Urothelium cell line (cell line): ENCODE measurements at regions not wholly inside any gene's neighbourhood (a gene's known extent, or its start where the extent isn't known, plus 50 kb on each side); places are given as distances from the start of the nearest gene placed in this dataset.
A peak's percentile ranks its signal among the peaks of the same experiment; 100 is the strongest.

Source experiments
- DNase-seq: peaks from one replicate; pipeline ENCODE4 v3.0.0; 2011; ENCODE audit warnings: low spot score, mixed read lengths
- FAIRE-seq: peaks from 2 replicates; lab custom pipeline; 2011; peaks lifted over from hg19 to GRCh38; lab: Jason Lieb, UNC

DNA sequence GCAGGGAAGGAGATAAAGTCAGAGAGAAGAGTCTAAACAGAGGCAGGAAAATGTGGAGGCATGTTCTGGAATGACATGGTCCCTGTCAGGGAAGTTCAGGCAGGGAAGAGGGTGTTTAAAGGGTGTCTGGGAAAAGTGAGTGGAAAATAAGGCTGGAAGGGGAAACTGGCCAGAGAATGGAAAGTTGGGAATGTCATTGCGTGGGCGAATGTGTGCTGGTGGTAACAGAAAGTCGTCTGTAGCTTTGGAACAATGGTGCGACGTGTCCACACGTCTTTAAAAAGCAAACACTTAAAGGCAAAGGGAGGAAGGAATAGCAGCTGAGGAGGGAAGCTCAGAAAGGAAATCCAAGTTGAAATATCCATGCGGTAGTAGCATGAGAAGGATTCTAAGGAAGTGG, 469.5 kb upstream of the SALL3 start:
- DNase-seq (no peak), FAIRE-seq (no peak)

GRCh38 chr18:78510636-78511035, 469.0 kb upstream of the SALL3 start:
- DNase-seq (no peak), FAIRE-seq (no peak)

GRCh38 chr18:78511666-78512601, 467.7 kb upstream of the SALL3 start:
- DNase-seq: no peak

GRCh38 chr18:78514910-78515670, 464.5 kb upstream of the SALL3 start:
- DNase-seq (no peak), FAIRE-seq (no peak)

More at GRCh38 chr18:78511666-78512601, 467.7 kb upstream of the SALL3 start:
- FAIRE-seq: no peak

DNA sequence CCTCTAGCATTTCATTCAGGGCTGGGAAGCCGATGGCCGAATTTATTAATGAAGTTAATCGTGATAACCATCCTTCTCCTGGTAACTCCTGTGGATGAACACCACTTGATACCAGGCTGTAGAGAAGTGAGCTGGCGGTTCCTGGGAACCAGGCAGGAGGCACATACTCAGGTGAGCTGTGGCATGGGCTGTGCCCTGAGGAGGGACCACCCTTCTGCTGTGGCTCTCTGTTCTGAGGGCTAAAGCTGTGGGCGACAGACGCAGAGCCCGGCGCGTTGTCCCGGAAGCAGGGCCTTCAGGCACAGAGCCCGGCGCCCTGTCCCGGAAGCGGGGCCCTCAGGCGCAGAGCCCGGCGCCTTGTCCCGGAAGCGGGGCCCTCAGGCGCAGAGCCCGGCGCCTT, 462.3 kb upstream of the SALL3 start:
- FAIRE-seq: no peak

DNA sequence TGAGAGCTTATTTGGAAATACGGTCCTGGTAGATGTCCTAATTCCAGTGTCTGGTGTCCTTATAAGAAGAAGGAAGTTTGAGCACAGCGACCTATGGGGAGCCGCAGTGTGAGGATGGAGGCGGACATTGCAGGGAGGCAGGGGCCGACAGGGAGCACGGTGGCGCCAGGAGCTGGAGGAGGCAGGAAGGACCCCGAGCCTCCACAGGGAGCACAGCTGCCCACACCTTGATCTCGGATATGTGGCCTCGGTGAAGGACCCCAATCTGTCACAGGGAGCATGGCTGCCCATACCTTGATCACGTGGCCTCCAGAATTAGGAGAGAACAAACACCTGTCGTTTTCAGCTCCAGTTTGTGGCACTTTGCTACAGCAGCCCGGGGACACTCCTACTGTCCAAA, 461.6 kb upstream of the SALL3 start:
- DNase-seq (no peak), FAIRE-seq (no peak)

More for the DNA sequence above, 462.3 kb upstream of the SALL3 start:
- no peak for DNase-seq

DNA sequence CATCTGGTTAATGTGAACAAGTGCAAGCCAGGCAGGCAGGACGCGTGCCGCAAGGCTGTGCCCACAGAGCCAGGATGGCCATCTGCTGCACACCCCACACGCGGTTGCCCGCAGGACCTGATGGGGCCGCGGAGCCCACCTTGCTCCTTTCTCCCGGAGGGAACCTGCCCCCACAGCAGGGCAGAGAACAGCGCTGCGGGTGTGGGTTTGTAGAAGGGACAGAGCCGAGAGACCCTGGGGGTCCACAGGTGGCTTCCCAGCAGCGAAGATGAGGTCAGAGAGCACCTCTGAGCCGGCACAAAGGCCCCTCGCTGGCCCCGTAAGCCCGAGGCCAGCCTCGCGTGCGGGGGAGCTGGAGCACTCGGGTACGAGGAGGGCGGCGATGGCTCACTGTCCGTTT, 460.8 kb upstream of the SALL3 start:
- FAIRE-seq (no peak), DNase-seq (no peak)

DNA sequence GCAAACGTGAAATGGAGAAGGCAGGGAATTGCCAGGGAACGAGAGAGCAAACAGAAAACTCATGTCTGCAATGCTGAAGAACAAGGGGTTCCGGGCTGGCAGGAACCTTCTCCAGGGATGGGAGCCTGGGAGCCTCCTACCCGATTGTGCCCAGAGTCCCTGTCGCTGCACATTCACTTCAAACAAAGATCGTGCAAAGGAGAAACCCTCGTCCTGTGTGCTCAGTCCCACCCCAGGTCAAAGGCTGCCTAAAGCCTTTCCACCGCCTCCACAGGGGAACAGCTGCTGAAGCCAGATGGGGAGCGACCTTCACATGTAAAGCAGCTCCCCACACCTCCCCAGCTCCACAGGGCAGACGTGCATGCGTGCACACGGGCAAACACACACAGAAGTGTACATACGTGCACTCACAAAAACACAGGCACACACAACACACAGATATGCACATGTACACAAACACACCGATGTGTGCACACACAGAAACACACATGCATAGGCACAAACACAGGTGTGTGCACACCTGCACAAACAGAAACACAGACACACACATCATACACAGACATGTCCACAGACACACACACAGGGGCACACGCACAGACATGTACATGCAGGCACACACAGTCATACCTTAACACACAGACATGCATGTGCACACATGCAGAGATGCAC, 460.1 kb upstream of the SALL3 start:
- FAIRE-seq (peak; percentile 81), DNase-seq (no peak)

DNA sequence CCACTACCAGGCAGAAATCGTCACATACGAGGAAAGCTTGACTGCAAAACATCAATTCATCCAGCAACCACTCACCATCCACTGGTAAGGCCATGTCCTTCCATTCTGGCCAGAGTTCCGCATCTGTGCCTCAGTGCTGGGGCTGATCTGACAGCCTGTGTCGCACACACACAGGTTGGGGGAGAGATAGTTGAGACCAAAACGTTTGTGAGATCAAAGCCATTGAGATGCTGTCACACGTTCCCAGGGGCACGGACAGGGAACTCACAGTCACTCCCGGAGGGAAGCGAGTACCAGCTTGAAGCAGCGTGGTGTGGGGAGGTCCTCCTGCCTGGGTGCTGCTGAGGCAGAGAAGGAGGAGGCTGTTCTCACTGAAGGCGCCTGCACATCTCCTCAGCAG, 458.5 kb upstream of the SALL3 start:
- DNase-seq: no peak
- FAIRE-seq: no peak

- DNase-seq (no peak), FAIRE-seq (no peak)
Measured at GRCh38 chr18:78521744-78522143, 457.9 kb upstream of the SALL3 start.

GRCh38 chr18:78522507-78522906, 457.1 kb upstream of the SALL3 start:
- FAIRE-seq (no peak), DNase-seq (no peak)

GRCh38 chr18:78523850-78524249, 455.8 kb upstream of the SALL3 start:
- FAIRE-seq (no peak), DNase-seq (no peak)

GRCh38 chr18:78525366-78526111, 454.1 kb upstream of the SALL3 start:
- no peak for DNase-seq
- no peak for FAIRE-seq

DNA sequence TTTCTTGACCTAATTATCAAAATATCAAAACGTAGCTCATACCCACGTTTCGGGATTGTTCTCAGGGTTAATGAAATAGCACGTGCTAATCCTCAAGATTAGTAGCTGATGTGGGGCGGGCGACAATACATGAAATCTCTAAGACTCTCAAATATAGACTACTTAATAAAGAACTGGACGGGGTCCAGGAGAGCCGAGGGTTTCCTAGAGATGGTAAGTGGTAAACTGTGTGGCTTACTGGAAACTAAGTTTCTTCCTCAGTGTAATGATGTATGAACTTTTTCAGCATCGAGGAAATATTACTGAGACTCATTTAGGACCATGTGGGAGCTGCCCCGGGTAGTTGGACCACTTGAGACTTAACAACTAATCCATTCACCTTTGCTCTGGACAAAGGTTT, 453.3 kb upstream of the SALL3 start:
- FAIRE-seq (no peak), DNase-seq (no peak)

DNA sequence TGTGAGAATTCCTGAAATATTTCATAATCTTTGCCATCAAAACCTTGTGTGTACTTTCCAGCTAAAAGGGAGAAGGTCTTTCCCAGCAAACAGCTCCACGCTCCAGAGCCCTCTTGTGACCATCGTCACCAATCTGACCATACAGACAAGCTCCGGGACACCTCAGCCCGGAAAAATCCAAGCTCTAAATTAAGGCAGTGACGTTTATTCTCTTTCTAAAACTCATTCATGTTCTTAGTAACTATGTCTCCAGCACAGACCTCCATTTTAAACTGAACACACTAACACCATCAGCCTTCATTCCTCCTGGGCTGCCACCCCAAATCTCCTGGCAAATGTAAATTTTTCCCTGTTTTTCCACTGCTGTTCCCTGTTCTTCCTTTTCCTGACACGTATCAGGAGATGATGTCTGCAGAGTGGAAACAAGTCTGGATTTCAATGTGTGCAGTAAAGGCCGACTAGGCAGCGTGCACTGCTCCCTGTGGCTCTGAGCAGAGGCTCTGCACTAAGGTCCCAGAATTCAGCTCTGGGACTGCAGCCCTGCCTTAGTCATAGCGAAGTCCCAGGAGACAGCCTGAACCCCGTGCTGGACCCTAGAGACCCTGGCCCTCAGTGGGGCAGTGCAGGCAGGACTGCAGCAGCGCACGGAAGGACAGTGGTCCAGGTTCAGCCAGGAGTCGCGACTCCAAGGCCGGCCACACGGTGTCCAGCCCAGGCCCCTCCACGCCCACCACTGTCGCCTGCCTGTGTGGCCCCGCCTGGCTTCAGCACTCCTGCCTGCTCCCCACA, 452.5 kb upstream of the SALL3 start:
- DNase-seq (no peak), FAIRE-seq (no peak)

DNA sequence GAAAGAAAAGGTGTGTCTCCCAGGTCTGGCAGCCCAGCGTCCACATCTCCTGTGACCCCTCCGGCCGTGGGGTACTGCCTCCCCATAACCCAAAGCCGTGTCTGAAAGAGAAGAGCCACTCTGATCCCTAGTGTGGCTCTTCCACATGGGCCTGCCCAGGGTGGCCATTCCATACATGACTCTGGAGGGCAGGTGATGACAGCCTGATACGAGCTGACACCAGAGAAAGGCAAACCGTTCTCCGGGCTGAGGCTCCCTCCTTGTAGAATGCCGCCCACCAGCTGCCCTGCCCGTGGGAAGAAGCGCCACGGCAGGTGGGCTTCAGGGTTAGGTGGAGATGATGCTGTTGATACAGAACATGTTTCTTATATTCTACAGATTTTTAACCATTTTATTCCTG, 451.6 kb upstream of the SALL3 start:
- FAIRE-seq (no peak), DNase-seq (no peak)

GRCh38 chr18:78528411-78529258, 451.0 kb upstream of the SALL3 start:
- FAIRE-seq: no peak
- peak; percentile 46 for DNase-seq

DNA sequence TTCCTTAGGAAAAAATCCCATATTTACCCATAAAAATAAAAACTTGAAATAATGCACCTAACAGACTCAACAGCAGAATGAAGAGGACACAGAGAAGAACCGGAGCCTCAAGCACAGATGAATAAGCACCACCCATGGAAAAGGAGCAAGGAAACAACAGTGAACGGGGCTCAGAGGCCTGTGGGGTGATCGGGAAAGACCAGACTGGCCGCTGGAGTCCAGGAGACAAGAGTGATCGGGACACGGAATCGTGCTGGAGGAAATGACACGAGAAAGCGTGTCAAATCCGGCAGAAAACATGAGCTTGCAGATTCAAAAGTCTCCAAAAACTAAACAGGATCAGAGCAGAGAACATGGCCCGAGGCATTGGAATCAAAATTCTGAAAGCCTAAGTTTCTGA, 448.0 kb upstream of the SALL3 start:
- DNase-seq (no peak), FAIRE-seq (no peak)
